Dendritic cell treated with granulocyte-macrophage colony-stimulating factor and Interleukin-4, amounts not matched to agents 40 ng/mL and 50 ng/mL, for 4 days (primary cell): ENCODE measurements at regions not wholly inside any gene's neighbourhood (a gene's known extent, or its start where the extent isn't known, plus 50 kb on each side); places are given as distances from the start of the nearest gene placed in this dataset.
"Not testable (repeated sequence)": the region's sequence is repeated elsewhere in the genome, so short reads cannot be mapped to it uniquely, and the experiment has no call there.

Source experiments
- H3K27ac Mint-ChIP-seq: one replicate; pipeline ENCODE4 v1.8.0; 2022; ENCODE audit warnings: mild to moderate bottlenecking, mixed read lengths
- H3K27me3 Mint-ChIP-seq: one replicate; pipeline ENCODE4 v1.8.0; 2022; ENCODE audit warnings: mild to moderate bottlenecking, mixed read lengths
- H3K36me3 Mint-ChIP-seq: one replicate; pipeline ENCODE4 v1.8.0; 2022; ENCODE audit warnings: low read depth, mixed read lengths
- H3K4me1 Mint-ChIP-seq: one replicate; pipeline ENCODE4 v1.8.0; 2022; ENCODE audit warnings: low read depth, mixed read lengths
- H3K4me3 Mint-ChIP-seq: one replicate; pipeline ENCODE4 v1.8.0; 2022; ENCODE audit warnings: mild to moderate bottlenecking, moderate library complexity, mixed read lengths
- H3K9me3 Mint-ChIP-seq: one replicate; pipeline ENCODE4 v1.8.0; 2022; ENCODE audit warnings: mixed read lengths
- intact Hi-C: fragments of 100-400 bp; cut with micrococcal nuclease; formaldehyde crosslinking; loops from one replicate; pipeline ENCODE4 v1.15.0; 2022

- H3K4me1 Mint-ChIP-seq = no peaks in the 10 kb centered on the region
- H3K4me3 Mint-ChIP-seq = no peak overlapping the region
- H3K27me3 Mint-ChIP-seq = no peaks in the 10 kb centered on the region
- no peaks in the 10 kb centered on the region for H3K9me3 Mint-ChIP-seq
- intact Hi-C loops = no loop called here
- no peaks in the 10 kb centered on the region for H3K36me3 Mint-ChIP-seq
- no peak overlapping the region for H3K27ac Mint-ChIP-seq
Observed at GRCh38 chr2:184294831-184295230, 303.5 kb upstream of the ZNF804A start.

DNA sequence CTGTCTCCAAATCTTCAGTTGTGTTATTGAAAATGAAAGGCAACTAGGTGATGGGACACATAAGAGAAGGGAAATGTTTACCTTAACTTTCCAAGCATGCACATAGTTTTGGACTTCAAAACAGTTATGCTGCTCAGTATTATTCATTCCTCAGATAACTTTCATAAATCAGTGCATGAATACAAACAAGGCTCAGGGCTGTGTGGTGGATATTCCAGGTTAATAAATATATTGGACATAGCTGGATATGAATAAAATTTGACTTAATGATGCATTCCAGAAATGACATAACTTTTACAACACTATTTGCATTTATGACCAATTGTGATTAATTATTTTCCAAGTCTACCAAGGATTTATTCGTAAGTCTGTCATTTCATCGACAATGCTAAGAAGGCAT, 301.2 kb upstream of the ZNF804A start:
- Mint-ChIP-seq H3K9me3 (no peaks in the 10 kb centered on the region), H3K27ac (no peak overlapping the region), H3K4me1 (no peaks in the 10 kb centered on the region), H3K27me3 (no peaks in the 10 kb centered on the region), H3K4me3 (no peak overlapping the region), H3K36me3 (no peaks in the 10 kb centered on the region)
- intact Hi-C loops = no loop called here

GRCh38 chr2:184302506-184302905, 295.8 kb upstream of the ZNF804A start:
- Mint-ChIP-seq H3K9me3 (no peaks in the 10 kb centered on the region), H3K4me3 (no peak overlapping the region), H3K27me3 (no peaks in the 10 kb centered on the region), H3K4me1 (no peaks in the 10 kb centered on the region), H3K36me3 (no peaks in the 10 kb centered on the region), H3K27ac (no peak overlapping the region)
- intact Hi-C loops = no loop called here

GRCh38 chr2:184304006-184304405, 294.3 kb upstream of the ZNF804A start:
- Mint-ChIP-seq H3K4me3 (no peak overlapping the region), H3K4me1 (no peaks in the 10 kb centered on the region), H3K27ac (no peak overlapping the region), H3K27me3 (no peaks in the 10 kb centered on the region), H3K36me3 (no peaks in the 10 kb centered on the region), H3K9me3 (no peaks in the 10 kb centered on the region)
- intact Hi-C loops = no loop called here

GRCh38 chr2:184305105-184305504, 293.2 kb upstream of the ZNF804A start:
- H3K4me1 Mint-ChIP-seq = no peaks in the 10 kb centered on the region
- H3K36me3 Mint-ChIP-seq = no peaks in the 10 kb centered on the region
- no peaks in the 10 kb centered on the region for H3K27me3 Mint-ChIP-seq
- no peak overlapping the region for H3K27ac Mint-ChIP-seq
- H3K9me3 Mint-ChIP-seq = no peaks in the 10 kb centered on the region
- H3K4me3 Mint-ChIP-seq = no peak overlapping the region
- intact Hi-C loops = no loop called here

GRCh38 chr2:184308706-184309105, 289.6 kb upstream of the ZNF804A start:
- Mint-ChIP-seq H3K4me1 (no peaks in the 10 kb centered on the region), H3K27ac (no peak overlapping the region), H3K36me3 (no peaks in the 10 kb centered on the region), H3K9me3 (no peaks in the 10 kb centered on the region), H3K4me3 (no peak overlapping the region), H3K27me3 (no peaks in the 10 kb centered on the region)
- intact Hi-C loops = no loop called here

DNA sequence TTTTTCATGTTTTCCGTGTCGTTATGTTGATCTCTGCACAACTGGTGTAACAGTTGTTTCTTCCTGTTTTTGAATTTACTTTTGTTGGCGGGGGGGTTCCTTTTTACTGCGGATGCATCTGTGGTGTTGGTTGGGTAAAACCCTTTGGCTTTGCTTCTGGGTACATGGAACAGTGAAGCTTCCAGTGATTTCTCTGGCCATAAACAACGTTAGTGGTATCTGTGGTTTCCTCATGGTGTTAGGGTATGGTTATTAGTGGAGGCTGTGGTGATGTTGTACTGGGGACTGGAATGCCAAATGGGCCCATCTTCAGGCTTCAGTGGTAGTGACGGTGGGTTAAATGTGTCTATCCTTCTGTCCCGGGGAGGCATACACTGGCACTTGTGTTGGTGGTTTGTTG, 285.4 kb upstream of the ZNF804A start:
- H3K4me3 Mint-ChIP-seq = no peak overlapping the region
- H3K4me1 Mint-ChIP-seq = no peaks in the 10 kb centered on the region

GRCh38 chr2:184314829-184315228, 283.5 kb upstream of the ZNF804A start:
- no peaks in the 10 kb centered on the region for H3K4me1 Mint-ChIP-seq
- H3K9me3 Mint-ChIP-seq = no peaks in the 10 kb centered on the region
- H3K4me3 Mint-ChIP-seq = no peak overlapping the region
- H3K27me3 Mint-ChIP-seq = no peaks in the 10 kb centered on the region
- no peak overlapping the region for H3K27ac Mint-ChIP-seq
- H3K36me3 Mint-ChIP-seq = no peaks in the 10 kb centered on the region
- intact Hi-C loops = no loop called here

More for the DNA sequence above, 285.4 kb upstream of the ZNF804A start:
- Mint-ChIP-seq H3K27me3 (no peaks in the 10 kb centered on the region), H3K9me3 (no peaks in the 10 kb centered on the region), H3K36me3 (no peaks in the 10 kb centered on the region), H3K27ac (no peak overlapping the region)
- intact Hi-C loops = no loop called here

GRCh38 chr2:184316921-184317320, 281.4 kb upstream of the ZNF804A start:
- no peaks in the 10 kb centered on the region for H3K27me3 Mint-ChIP-seq
- H3K9me3 Mint-ChIP-seq = peaks cover 13% of the 10 kb centered on the region
- intact Hi-C loops = no loop called here
- no peaks in the 10 kb centered on the region for H3K4me1 Mint-ChIP-seq
- H3K27ac Mint-ChIP-seq = no peak overlapping the region
- no peak overlapping the region for H3K4me3 Mint-ChIP-seq
- H3K36me3 Mint-ChIP-seq = no peaks in the 10 kb centered on the region

DNA sequence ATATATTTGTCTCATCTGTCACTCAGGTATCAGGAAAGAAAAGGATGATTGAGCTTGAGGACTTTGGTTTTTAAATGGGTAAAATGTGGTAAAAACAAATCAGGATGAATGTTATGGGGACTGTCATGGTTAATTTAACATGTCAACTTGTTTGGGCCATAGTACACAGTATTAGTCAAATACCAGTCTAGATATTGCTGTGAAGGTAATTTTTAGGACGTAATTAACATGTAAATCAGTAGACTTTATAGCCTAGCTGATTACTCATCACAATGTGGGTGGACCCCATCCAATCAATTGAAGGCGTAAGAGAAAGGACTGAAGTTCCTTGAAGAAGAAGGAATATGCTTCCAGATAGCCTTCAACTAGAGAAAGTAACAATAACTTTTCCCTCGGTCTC, 275.7 kb upstream of the ZNF804A start:
- H3K27me3 Mint-ChIP-seq = no peaks in the 10 kb centered on the region
- no peaks in the 10 kb centered on the region for H3K36me3 Mint-ChIP-seq
- no peaks in the 10 kb centered on the region for H3K4me1 Mint-ChIP-seq
- H3K4me3 Mint-ChIP-seq = no peak overlapping the region
- H3K9me3 Mint-ChIP-seq = peaks cover 16% of the 10 kb centered on the region
- no peak overlapping the region for H3K27ac Mint-ChIP-seq
- intact Hi-C loops = no loop called here

DNA sequence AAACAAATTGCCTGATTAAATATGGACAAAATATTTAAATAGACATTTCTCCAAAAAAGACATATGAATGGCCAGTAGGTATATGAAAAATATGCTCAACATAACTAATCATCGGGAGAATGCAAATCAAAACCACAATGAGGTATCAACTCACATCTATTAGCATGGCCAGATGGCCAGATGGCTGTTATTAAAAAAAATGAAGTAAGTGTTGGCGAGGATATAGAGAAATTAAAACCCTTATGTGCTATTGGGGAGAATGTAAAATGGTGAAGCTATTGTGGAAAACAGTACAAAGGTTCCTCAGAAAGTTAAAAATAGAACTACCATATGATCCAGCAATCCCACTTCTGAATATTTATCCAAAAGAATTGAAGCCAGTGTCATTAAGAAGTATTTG, 272.3 kb upstream of the ZNF804A start:
- Mint-ChIP-seq H3K27me3 (no peaks in the 10 kb centered on the region), H3K27ac (no peak overlapping the region), H3K4me3 (no peak overlapping the region), H3K36me3 (no peaks in the 10 kb centered on the region), H3K9me3 (peaks cover 12% of the 10 kb centered on the region), H3K4me1 (no peaks in the 10 kb centered on the region)
- intact Hi-C loops = no loop called here

- H3K4me1 Mint-ChIP-seq, H3K36me3 Mint-ChIP-seq, H3K27ac Mint-ChIP-seq, H3K9me3 Mint-ChIP-seq, intact Hi-C loops, H3K4me3 Mint-ChIP-seq, H3K27me3 Mint-ChIP-seq: not testable (repeated sequence)
Observed at GRCh38 chr2:184327805-184328204, 270.5 kb upstream of the ZNF804A start.

DNA sequence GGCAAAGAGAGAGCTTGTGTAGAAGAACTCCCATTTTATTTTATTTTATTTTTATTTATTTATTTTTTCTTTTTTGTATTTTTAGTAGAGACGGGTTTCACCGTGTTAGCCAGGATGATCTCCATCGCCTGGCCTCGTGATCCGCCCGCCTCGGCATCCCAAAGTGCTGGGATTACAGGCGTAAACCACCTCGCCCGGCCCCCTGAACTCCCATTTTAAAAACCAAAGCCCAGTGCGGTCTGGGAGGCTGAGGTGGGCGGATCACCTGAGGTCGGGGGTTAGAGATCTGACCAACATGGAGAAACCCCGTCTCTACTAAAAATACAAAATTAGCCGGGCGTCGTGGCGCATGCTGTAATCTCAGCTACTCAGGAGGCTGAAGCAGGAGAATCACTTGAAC, 267.8 kb upstream of the ZNF804A start:
- intact Hi-C loops, H3K27ac Mint-ChIP-seq, H3K9me3 Mint-ChIP-seq, H3K36me3 Mint-ChIP-seq, H3K4me3 Mint-ChIP-seq, H3K27me3 Mint-ChIP-seq, H3K4me1 Mint-ChIP-seq: not testable (repeated sequence)

GRCh38 chr2:184336688-184337087, 261.6 kb upstream of the ZNF804A start:
- Mint-ChIP-seq H3K9me3 (no peaks in the 10 kb centered on the region), H3K27ac (no peak overlapping the region), H3K27me3 (no peaks in the 10 kb centered on the region), H3K4me3 (no peak overlapping the region), H3K4me1 (no peaks in the 10 kb centered on the region), H3K36me3 (no peaks in the 10 kb centered on the region)
- intact Hi-C loops = no loop called here

GRCh38 chr2:184338771-184339170, 259.6 kb upstream of the ZNF804A start:
- H3K4me1 Mint-ChIP-seq = no peaks in the 10 kb centered on the region

GRCh38 chr2:184339966-184340365, 258.4 kb upstream of the ZNF804A start:
- no peaks in the 10 kb centered on the region for H3K9me3 Mint-ChIP-seq
- H3K4me3 Mint-ChIP-seq = no peak overlapping the region
- no peaks in the 10 kb centered on the region for H3K4me1 Mint-ChIP-seq
- H3K27ac Mint-ChIP-seq = no peak overlapping the region
- no peaks in the 10 kb centered on the region for H3K27me3 Mint-ChIP-seq
- no peaks in the 10 kb centered on the region for H3K36me3 Mint-ChIP-seq
- intact Hi-C loops = no loop called here

More at GRCh38 chr2:184338771-184339170, 259.6 kb upstream of the ZNF804A start:
- Mint-ChIP-seq H3K27ac (no peak overlapping the region), H3K27me3 (no peaks in the 10 kb centered on the region), H3K36me3 (no peaks in the 10 kb centered on the region), H3K9me3 (no peaks in the 10 kb centered on the region), H3K4me3 (no peak overlapping the region)
- intact Hi-C loops = no loop called here
